Thoracic aorta (tissue), 2 donors: ENCODE measurements at regions not wholly inside any gene's neighbourhood (a gene's known extent, or its start where the extent isn't known, plus 50 kb on each side); places are given as distances from the start of the nearest gene placed in this dataset.
"Not testable (repeated sequence)": the region's sequence is repeated elsewhere in the genome, so short reads cannot be mapped to it uniquely, and the experiment has no call there.

Experiments
- ATAC-seq: fragments of 150-250 bp; one replicate; pipeline ENCODE4 v1.8.0; 2017; ENCODE audit warnings: low read depth; ENCODE audit not compliant: insufficient number of reproducible peaks, low FRiP score
- DNase-seq: peaks from one replicate; pipeline ENCODE4 v3.0.0-alpha.2; 2020; ENCODE audit warnings: low spot score
- H3K27ac ChIP-seq, 2 donors: fragments of 200-600 bp; sonication (generic); 1 replicate in 1 of 2; 2 replicates in 1 of 2; pipeline ENCODE4 v1.5.1; 2016; ENCODE audit warnings: mild to moderate bottlenecking in 2 of 2, moderate library complexity in 2 of 2
- H3K27me3 ChIP-seq: fragments of 200-600 bp; sonication (generic); replicated peaks from 2 replicates; pipeline ENCODE4 v1.6.0; 2016; ENCODE audit warnings: mild to moderate bottlenecking; ENCODE audit not compliant: insufficient read depth
- H3K36me3 ChIP-seq: fragments of 200-600 bp; sonication (generic); one replicate; pipeline ENCODE4 v1.5.1; 2016
- H3K4me1 ChIP-seq, 2 donors: fragments of 200-600 bp; sonication (generic); 1 replicate in 1 of 2; 2 replicates in 1 of 2; pipeline versions ENCODE4 v1.5.1 to v1.6.0; 2016; ENCODE audit warnings: low read depth in 2 of 2, mild to moderate bottlenecking in 1 of 2; ENCODE audit not compliant: control insufficient read depth in 1 of 2
- H3K4me3 ChIP-seq: fragments of 200-600 bp; sonication (generic); 2 replicates; pipeline ENCODE4 v1.5.1; 2016; ENCODE audit warnings: mild to moderate bottlenecking
- H3K9me3 ChIP-seq: fragments of 200-600 bp; sonication (generic); 2 replicates; pipeline ENCODE4 v1.5.1; 2016
- TF ChIP-seq, protein P1 (sequence below): fragments of 200-600 bp; sonication (generic); IDR thresholded peaks from one replicate; pipeline ENCODE4 v1.5.1; 2019; ENCODE audit warnings: antibody characterized with exemption

DNA sequence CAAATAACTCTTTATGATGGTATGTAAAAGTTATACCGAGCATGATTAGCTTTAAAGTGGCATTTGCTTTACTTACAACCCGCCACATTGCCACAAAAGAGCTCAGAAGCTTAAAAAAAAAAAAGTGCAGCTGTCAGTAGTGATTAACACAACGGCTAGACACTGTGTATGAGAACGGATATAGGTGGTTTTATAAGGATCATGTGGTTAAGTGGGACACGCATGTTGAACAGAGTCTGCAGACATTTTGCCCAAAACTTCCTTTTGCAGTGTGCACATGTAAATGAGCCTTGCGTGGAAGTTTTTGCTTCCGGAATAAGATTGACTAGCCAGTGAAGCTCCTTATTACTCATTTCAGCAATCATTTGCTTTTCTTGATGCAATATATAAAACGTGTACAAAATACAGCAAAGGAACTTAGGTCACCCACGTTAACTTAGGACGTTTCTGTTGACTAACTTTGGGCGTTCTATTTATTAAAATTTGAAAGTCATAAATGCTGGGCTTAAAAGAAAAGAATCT lies 58.7 kb upstream of the RGS1 start:
- H3K4me1 ChIP-seq = peaks cover 27 to 32% of the 10 kb centered on the region in 2 donors
- TF ChIP-seq, protein P1, sequence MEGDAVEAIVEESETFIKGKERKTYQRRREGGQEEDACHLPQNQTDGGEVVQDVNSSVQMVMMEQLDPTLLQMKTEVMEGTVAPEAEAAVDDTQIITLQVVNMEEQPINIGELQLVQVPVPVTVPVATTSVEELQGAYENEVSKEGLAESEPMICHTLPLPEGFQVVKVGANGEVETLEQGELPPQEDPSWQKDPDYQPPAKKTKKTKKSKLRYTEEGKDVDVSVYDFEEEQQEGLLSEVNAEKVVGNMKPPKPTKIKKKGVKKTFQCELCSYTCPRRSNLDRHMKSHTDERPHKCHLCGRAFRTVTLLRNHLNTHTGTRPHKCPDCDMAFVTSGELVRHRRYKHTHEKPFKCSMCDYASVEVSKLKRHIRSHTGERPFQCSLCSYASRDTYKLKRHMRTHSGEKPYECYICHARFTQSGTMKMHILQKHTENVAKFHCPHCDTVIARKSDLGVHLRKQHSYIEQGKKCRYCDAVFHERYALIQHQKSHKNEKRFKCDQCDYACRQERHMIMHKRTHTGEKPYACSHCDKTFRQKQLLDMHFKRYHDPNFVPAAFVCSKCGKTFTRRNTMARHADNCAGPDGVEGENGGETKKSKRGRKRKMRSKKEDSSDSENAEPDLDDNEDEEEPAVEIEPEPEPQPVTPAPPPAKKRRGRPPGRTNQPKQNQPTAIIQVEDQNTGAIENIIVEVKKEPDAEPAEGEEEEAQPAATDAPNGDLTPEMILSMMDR = no peak
- H3K9me3 ChIP-seq = no peaks in the 10 kb centered on the region
- no peaks in the 10 kb centered on the region for H3K36me3 ChIP-seq
- no peak overlapping the region for H3K4me3 ChIP-seq
- peak; percentile 30 for ATAC-seq
- H3K27me3 ChIP-seq = no peaks in the 10 kb centered on the region
- no peak overlapping the region for H3K27ac ChIP-seq
- no peak for DNase-seq

DNA sequence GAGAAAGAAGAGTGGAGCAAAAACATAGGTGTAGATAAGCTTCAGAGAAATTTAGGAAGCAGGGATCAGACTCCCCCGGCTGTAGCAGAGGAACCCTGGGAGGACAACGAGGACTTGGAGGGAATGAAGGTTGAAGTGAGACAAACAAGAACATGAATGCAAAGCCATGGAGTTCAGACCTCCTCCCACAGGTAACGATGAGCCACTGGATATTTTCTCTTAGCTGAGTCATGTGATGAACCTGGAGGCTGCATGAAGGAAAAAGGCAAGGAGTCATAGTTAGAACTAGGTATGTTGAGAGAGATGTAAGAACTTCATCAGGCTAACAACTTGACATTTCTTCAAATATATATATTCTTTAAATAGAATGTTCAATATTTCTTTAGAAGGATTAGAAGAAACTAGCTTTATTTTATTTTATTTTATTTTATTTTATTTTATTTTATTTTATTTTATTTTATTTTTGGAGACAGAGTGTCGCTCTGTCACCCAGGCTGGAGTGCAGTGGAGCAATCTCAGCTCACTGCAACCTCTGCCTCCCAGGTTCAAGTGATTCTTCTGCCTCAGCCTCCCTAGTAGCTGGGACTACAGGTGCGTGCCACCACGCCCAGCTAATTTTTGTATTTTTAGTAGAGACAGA lies 57.7 kb upstream of the RGS1 start:
- peak overlapping the region in 1 of 2 donors; percentile 27 for H3K27ac ChIP-seq

DNA sequence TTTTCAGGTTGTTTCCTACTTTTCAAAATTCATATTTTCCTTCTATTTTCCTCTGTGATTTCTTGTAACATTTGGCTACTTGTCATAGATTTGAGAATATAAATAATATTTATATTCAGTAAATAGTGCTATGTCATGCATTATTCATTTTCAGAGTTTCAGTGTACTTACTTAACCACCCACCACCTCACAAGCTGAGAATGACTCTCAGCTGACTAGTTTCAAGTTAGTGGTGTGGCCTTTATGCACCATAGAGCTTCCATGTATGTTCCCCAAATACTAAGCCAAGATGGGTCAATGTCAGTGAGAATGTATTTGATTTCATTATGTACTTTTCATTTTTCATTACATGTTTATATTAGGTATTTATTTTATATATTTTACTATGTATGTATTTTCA lies 56.9 kb upstream of the RGS1 start:
- no peak for ATAC-seq
- Histone ChIP-seq H3K36me3 (no peaks in the 10 kb centered on the region), H3K27me3 (no peaks in the 10 kb centered on the region), H3K27ac (no peak overlapping the region), H3K4me1 (peaks cover 26 to 28% of the 10 kb centered on the region in 2 donors), H3K9me3 (no peaks in the 10 kb centered on the region), H3K4me3 (no peak overlapping the region)
- TF ChIP-seq, protein P1 = no peak
- no peak for DNase-seq

More for the DNA sequence above, 57.7 kb upstream of the RGS1 start:
- peaks cover 27 to 28% of the 10 kb centered on the region in 2 donors for H3K4me1 ChIP-seq
- DNase-seq, ATAC-seq, H3K4me3 ChIP-seq, H3K36me3 ChIP-seq, H3K27me3 ChIP-seq, H3K9me3 ChIP-seq: not testable (repeated sequence)

DNA sequence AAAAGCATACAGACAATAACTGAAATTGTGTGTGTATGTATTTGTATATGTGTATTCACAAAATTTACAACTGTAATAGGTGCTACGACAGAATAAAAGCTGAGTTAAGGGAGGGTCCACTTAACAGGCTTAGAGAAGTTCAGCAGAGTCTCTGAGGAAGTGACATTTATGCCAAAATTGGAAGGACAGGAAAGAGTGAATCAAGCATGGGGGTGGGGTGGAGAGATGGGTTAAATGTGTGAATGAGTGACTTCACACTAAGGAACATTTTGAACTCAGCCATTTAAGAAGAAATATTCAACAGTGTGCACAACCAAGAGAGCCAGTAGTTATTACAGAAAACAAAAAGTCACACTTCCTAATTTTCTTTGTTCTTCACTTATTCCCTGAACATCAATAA lies 53.8 kb upstream of the RGS1 start:
- no peak for DNase-seq
- H3K27ac ChIP-seq = peak overlapping the region in 1 of 2 donors; percentile 27
- ATAC-seq = no peak

DNA sequence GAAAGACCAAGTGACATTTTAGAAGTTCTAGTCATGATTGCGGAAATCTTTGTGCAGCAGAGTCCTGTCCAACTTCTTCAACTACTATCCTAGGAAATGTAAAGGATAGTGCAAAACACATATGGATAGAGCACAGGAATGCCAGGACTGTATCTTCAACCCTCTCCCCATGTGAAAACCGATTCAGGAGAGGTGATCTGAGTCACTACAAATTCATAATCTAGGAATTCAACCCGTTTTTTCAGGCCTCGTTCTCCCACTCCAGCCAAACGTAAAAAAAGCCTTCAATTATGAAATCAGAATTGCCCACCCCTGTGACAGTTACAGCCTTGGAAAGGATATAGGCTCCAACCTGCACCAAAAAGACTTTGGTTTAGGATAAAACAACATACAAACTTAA lies 52.9 kb upstream of the RGS1 start:
- DNase-seq (no peak), ATAC-seq (no peak)
- H3K4me3 ChIP-seq = no peak overlapping the region
- H3K27ac ChIP-seq = peak overlapping the region; percentile 66 to 70
- H3K36me3 ChIP-seq = no peaks in the 10 kb centered on the region
- TF ChIP-seq, protein P1 = no peak
- H3K27me3 ChIP-seq = no peaks in the 10 kb centered on the region
- H3K4me1 ChIP-seq = peaks cover 25 to 41% of the 10 kb centered on the region in 2 donors
- no peaks in the 10 kb centered on the region for H3K9me3 ChIP-seq

More for the DNA sequence above, 53.8 kb upstream of the RGS1 start:
- peaks cover 29 to 41% of the 10 kb centered on the region in 2 donors for H3K4me1 ChIP-seq
- no peaks in the 10 kb centered on the region for H3K27me3 ChIP-seq
- TF ChIP-seq, protein P1 = no peak
- H3K4me3 ChIP-seq = no peak overlapping the region
- no peaks in the 10 kb centered on the region for H3K9me3 ChIP-seq
- no peaks in the 10 kb centered on the region for H3K36me3 ChIP-seq
